H1 (cell line): ENCODE measurements at regions not wholly inside any gene's neighbourhood (a gene's known extent, or its start where the extent isn't known, plus 50 kb on each side); places are given as distances from the start of the nearest gene placed in this dataset.

Source experiments
- ASH2L ChIP-seq: fragments of 200-600, 300-600 bp; sonication (generic); IDR thresholded peaks from one replicate; pipeline ENCODE4 v1.7.1; 2017; ENCODE audit warnings: low read length
- CEBPB ChIP-seq: IDR thresholded peaks from 2 replicates; pipeline ENCODE4 v1.6.1; 2012; ENCODE audit warnings: low read depth, low read length
- HDAC2 ChIP-seq, 2 experiments: fragments of 300-600 bp in 1 of 2; sonication (generic) in 1 of 2; IDR thresholded peaks; 2 replicates each; pipeline ENCODE4 v1.6.1; 2011 to 2012; ENCODE audit warnings: low read depth in 2 of 2, low read length in 2 of 2, mild to moderate bottlenecking in 2 of 2, moderate library complexity in 2 of 2, borderline replicate concordance in 1 of 2, inconsistent platforms in 1 of 2
- POLR2AphosphoS5 ChIP-seq: IDR thresholded peaks from 2 replicates; pipeline ENCODE4 v1.6.1; 2011; ENCODE audit warnings: low read depth, low read length
- SIN3A ChIP-seq, 2 experiments: IDR thresholded peaks in 1 of 2; conservative IDR thresholded peaks in 1 of 2; 2 replicates each; pipeline ENCODE4 v1.6.1; 2011 to 2012; ENCODE audit warnings: low read length in 2 of 2, improper control_type of control experiment in 1 of 2, low read depth in 1 of 2, mild to moderate bottlenecking in 1 of 2
- SP1 ChIP-seq: IDR thresholded peaks from 2 replicates; pipeline ENCODE4 v1.6.1; 2011; ENCODE audit warnings: low read depth, low read length
- TF ChIP-seq, protein P1 (sequence below): IDR thresholded peaks from 2 replicates; pipeline ENCODE4 v1.6.1; 2012; ENCODE audit warnings: low read length, inconsistent platforms

DNA sequence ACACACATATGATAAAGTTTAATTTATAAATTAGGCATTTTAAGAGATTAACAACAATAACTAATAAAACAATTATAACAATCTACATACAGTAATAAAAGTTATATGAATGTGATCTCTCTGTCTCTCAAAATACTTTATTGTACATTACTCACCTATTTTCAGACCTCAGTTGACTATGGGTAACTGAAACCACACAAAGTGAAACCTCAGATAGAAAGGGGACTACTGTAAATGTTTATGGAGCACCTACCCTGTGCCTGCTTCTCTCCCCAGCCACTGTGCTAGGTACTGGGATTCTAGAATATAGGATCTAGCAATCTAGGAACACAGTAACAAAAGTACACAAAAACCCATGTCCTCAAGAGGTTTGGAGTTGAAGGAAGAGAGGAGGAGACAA is 63.4 kb upstream of the BTN3A2 start (continued):
- TF ChIP-seq SIN3A (conservative IDR thresholded peaks at IDR 0.05 in 1 of 2, IDR thresholded peaks at IDR 0.05 in 1 of 2; ENCODE audit: low read depth in 1 of 2, low read length in 2 of 2) (no peak), ASH2L (no peak), CEBPB (no peak), SP1 (no peak), POLR2AphosphoS5 (no peak), HDAC2 (IDR thresholded peaks at IDR 0.05; ENCODE audit: borderline replicate concordance in 1 of 2, low read depth in 2 of 2, low read length in 2 of 2) (no peak)
- TF ChIP-seq, protein P1, sequence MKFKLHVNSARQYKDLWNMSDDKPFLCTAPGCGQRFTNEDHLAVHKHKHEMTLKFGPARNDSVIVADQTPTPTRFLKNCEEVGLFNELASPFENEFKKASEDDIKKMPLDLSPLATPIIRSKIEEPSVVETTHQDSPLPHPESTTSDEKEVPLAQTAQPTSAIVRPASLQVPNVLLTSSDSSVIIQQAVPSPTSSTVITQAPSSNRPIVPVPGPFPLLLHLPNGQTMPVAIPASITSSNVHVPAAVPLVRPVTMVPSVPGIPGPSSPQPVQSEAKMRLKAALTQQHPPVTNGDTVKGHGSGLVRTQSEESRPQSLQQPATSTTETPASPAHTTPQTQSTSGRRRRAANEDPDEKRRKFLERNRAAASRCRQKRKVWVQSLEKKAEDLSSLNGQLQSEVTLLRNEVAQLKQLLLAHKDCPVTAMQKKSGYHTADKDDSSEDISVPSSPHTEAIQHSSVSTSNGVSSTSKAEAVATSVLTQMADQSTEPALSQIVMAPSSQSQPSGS: no peak
